ENCODE measurements at regions not wholly inside any gene's neighbourhood (a gene's known extent, or its start where the extent isn't known, plus 50 kb on each side); places are given as distances from the start of the nearest gene placed in this dataset.
"Not testable (repeated sequence)": the region's sequence is repeated elsewhere in the genome, so short reads cannot be mapped to it uniquely, and the experiment has no call there.

DNA sequence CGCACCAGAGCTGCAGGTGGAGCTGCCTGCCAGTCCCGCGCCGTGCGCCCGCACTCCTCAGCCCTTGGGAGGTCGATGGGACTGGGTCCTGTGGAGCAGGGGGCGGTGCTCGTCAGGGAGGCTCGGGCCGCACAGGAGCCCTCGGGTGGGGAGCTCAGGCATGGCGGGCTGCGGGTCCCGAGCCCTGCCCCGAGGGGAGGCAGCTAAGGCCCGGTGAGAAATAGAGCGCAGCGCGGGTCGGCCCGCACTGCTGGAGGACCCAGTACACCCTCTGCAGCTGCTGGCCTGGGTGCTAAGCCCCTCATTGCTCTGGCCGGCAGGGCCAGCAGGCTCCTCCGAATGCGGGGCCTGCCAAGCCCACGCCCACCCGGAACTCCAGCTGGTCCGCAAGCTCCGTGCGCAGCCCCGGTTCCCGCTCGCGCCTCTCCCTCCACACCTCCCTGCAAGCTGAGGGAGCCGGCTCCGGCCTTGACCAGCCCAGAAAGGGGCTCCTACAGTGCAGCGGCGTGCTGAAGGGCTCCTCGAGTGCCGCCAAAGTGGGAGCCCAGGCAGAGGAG lies 403.7 kb upstream of the KLHL1 start:
- not testable (repeated sequence) for DNase-seq (ENCODE audit: low read depth)

DNA sequence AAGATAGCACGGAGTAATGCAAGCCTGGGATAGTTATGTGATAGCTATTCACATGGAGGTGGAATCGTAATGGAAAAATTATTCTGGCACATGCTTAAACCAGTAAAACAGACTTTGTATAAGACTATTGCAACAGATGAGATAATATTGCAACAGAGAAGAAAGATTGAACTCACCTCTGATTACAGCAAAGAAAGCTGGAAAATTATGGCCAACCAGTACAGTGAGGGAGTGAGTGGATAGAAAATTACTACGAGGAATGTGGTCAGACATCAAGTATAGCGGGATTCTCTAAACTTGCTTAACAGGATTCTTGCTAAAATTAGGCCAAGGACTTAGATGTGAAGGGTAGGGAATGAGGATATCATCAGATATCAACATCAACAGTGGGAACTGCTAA lies 397.6 kb upstream of the KLHL1 start:
- DNase-seq (ENCODE audit: low read depth): no peak

DNA sequence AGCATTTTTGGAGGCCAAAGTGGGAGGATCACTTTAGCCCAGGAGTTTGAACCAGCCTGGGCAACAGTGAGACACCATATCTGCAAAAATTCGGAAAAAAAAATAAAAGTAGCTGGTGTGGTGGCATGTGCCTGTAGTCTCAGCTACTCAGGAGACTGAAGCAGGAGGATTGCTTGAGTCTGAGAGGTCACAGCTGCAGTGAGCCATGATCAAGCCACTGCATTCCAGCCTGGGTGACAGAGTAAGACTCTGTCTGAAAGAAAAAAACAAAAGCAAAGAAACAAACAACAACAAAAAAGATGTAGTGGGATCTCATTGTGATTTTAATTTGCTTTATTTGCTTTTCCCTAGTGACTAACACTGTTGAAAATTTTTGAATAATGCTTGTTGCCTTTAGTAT lies 394.7 kb upstream of the KLHL1 start:
- no peak for DNase-seq (ENCODE audit: low read depth)

DNA sequence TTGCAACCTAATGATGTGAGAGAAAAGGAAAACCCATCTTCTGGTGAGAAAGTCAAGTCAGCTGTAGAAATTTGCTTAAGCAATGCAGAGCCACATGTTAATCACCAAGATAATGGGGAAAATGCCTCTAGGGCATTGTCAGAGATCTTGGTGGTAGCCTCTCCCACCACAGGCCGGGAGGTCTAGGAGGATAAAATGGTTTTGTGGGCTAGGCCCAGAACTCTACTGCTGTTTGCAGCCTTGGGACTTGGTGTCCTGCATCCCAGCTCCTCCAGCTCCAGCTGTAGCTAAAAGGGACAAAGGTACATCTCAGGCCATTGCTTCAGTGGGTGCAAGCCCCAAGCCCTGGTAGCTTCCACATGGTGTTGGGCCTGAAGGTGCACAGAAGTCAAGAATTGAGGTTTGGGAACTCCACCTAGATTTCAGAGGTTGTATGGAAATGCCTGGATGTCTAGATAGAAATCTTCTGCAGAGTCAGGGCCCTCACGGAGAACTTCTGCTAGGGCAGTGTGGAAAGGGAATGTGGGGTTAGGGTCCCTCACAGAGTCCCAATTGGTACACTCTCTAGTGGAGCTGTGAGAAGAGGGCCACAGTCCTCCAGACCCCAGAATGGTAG lies 382.2 kb upstream of the KLHL1 start:
- DNase-seq (ENCODE audit: low read depth): no peak

DNA sequence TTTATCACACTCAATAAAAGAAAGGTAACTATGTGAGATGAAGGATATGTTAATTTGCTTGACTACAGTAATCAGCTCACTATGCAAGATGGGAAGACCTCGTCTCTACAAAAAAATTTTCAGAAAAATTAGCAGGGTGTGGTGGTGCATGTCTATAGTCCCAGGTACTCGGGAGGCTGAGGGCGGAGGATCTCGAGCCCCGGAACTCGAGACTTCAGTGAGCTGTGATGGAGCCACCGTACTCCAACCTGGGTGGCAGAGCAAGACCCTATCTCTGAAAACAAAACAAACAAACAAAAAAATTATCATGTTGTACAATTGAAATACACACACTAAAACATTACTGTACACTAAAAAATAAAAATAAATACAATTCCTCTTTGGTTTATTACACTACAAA lies 376.7 kb upstream of the KLHL1 start:
- DNase-seq (ENCODE audit: low read depth): no peak

DNA sequence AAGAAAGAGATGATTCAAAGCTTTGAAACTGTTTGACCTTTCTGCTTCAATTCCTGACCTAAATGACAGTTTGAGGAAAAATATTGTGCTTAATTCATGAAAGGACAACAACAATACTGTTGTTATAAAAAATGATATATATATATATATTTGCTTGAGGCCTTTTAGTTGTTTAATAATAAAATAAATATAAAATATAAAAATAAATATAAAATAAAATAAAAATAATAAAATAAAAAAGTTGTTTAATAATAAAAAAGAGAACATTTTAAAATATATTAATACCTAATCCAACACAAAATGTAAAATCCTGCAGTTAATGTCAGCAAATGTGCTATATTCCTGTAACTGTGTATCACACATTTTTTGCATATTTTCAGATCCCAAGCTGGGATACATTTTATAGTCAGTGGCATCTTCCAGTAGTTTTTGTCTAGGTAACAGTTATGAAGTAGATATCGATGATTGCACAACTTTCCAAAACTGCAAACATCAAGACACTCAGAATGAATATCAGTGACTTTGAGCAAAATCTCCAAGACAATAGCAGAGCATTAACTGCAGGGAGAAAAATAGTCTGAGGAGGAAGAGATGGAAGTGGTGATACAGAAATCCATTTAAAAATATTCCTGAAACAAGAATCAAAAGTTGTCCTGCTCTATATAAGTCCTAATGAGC lies 375.5 kb upstream of the KLHL1 start:
- DNase-seq (ENCODE audit: low read depth): no peak

DNA sequence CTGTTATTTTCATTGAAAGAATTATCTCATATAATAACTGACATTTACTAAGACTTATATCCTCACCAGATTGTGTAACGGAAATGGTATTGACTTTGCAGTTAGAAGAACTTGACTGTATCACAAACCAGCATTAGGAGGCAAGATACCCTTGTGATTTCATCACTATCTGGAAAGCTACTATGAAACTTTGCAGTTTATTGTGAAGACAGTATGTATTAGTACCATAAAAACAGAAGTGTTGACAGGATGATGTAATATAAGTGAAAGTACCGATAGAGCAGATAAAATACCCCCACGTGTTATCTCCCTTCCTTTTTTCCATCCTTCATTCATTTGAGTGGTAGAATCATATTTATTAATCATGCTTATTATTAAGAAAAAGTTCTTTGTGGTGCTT lies 365.7 kb upstream of the KLHL1 start:
- no peak for DNase-seq (ENCODE audit: low read depth)

DNA sequence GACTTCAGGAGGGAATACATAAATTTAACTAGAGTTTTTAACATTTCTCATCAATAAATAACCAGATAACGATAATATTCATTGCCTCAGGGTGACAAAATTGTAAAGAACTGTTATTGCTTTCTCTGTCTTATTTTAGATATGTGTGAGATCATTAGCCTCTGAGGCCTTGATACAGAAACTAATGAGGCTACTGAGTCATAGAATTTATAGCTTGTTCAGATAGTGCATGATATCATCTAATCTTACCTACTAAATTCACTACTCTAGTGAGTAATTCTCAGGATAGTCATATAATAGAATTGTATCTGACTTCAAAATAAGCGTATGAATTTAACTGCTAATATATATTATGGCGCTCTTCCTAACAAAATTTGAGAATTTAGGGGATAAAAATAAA lies 360.8 kb upstream of the KLHL1 start:
- DNase-seq (ENCODE audit: low read depth): no peak

DNA sequence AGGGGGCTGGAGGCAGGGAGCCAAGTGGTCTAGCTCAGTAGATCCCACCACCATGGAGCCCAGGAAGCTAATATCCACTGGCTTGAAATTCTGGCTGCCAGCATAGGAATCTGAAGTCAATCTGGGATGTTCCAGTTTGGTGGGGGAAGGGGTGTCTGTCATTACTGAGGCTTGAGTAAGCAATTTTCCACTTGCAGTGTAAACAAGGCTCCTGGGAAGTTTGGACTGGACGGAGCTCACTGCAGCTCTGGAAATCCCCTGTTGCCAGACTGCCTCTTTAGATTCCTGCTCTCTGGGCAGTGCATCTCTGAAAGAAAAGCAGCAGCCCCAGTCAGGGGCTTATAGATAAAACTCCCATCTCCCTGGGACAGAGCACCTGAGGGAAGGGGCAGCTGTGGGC lies 349.2 kb upstream of the KLHL1 start:
- DNase-seq (ENCODE audit: low read depth): no peak

DNA sequence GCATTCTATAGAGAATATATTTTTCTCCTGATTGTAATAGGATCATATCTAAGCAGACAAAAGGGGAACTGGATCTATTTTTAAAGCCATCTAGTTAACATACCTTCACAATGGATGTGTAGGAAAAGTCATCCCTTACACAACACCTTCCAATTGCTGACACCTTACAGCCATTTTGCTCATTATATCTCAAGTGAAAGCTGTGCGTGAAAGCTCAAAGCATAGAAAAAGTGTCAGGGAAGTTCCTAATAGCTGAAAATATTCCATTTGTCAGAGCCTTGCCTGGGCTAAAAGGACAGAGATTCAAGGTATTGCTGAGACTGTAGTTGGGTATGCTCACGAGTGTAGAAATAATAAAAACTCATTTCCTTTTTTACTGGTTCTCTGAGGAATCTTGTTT lies 340.6 kb upstream of the KLHL1 start:
- DNase-seq (ENCODE audit: low read depth): no peak

DNA sequence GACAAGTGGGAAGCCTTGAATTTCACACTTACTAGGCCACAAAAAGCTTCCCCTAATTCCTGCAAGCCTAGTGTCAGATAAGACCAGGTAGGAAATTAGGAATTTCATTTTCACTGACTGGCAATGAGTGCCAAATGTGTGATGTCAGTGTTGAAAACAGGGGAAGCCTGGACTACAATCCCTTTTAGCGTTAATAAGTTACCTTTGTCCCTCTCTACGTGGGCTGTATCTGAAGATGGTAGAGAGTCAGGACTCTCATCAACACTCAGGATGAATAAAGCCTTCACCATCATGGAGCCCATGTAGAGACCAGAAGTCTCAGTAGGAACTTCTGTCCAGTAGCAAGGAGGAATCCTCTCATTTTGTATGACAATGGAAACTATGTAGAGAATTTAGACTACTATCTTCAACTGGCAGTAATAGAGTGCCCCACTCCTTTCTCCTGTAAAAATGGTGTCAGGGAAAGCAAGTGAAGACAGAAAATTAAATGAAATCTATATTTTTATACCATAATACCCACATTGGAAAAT lies 324.1 kb upstream of the KLHL1 start:
- no peak for DNase-seq (ENCODE audit: low read depth)

DNA sequence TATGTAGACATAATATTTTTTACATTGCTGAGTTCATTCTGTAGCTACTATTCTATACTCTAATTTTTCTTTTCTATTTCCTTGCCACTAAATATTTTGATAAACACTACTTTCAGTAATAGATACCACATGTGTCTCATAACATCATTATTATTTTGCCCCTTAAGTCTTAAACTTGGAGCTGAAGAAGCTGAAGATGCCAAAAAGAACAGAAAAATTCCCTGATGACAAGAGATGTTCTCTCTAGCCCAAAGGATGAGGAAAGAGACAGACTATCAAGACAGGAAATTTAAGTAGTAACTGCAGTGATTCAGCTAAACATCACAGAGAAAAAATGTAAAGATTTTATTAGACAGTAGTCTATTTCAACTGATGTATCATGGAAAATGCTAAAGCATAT lies 322.0 kb upstream of the KLHL1 start:
- DNase-seq (ENCODE audit: low read depth): no peak

DNA sequence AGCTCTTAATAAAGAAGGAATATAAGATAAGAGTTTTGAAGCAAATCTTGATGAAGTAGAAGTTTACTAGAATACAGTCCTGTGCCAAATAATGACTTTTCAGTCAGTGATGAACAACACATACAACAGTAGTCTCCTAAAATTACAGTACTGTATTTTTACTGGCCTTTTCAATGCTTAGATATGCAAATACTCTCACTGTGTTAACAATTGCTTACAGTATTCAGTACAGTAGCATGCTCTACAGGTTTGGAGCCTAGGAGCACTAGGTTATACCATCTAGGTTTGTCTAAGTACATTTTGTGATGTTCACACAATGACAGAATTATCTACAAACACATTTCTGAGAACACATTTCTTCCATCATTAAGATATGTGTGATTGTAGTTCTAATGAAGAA lies 316.7 kb upstream of the KLHL1 start:
- no peak for DNase-seq (ENCODE audit: low read depth)

DNA sequence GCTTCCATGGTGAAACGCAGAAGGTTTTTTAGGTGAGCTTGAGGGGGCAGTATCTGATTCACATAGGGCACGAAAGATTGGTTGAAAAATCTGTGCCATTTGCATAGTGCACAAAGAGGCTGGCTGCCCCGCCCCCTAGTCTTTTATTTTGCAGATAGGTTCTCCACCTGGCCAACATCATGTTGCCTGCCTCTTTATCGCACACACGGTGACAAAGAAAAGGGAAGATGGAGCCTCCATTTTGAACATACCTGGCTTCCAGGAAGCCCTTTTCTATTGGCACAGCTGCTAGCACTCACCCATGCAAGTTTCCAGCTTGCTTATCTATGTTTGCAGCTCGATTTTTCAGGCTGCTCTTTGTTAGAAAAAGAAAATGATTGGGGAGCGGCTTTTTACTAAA lies 316.2 kb upstream of the KLHL1 start:
- no peak for DNase-seq (ENCODE audit: low read depth)

DNA sequence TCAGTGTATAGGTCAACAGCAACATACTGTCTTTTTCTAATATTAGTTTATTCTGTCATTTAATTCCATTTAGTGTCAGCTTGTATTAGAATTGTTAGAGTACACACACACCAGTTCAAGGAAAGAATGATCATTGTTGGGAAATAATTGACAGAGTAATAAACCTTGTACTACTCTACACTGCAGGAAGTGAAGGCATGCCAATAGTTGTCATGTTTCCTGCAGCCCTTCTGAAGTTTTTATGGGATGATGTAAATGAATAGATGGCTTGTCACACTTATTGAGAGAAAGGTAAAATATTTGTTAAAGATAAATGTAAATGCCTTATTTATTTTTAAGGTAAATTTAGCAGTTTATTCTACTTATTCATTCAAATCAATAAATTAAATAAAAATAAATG lies 306.9 kb upstream of the KLHL1 start:
- DNase-seq (ENCODE audit: low read depth): no peak

DNA sequence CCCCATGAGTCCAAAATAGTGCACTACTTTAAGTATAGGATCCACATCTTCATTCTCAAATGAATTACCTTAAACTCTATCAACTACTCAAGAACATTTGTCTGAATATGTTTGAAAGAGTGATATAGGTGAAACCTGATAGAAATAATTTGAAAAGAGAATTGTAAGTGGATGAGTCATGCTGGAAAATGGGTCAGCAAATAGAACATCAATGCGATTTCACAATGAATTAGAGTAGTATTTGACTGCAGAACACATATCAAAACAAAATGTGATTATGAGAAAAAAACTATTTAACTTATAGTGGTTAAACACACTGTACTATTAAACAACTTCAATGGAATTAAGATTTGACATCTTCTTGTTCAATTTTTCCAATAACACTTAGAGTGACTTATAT lies 300.6 kb upstream of the KLHL1 start:
- DNase-seq (ENCODE audit: low read depth): no peak

DNA sequence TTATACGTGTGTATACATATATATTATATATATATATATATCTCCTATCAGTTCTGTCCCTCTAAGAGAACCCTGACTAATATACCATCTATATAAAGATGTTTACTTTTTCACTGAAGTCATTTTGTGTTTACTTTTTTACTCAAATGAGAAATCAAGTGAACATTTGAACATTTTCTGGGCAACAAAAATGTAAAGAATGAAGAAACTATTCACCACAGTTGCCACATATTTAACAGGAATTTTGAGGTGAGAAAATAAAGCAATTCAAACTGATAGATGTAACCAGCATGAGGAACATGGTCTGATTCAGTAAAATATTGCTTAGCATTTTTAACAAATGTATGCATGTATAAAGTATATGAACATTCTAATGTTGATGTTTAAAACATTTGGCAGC lies 299.2 kb upstream of the KLHL1 start:
- DNase-seq (ENCODE audit: low read depth): no peak

DNA sequence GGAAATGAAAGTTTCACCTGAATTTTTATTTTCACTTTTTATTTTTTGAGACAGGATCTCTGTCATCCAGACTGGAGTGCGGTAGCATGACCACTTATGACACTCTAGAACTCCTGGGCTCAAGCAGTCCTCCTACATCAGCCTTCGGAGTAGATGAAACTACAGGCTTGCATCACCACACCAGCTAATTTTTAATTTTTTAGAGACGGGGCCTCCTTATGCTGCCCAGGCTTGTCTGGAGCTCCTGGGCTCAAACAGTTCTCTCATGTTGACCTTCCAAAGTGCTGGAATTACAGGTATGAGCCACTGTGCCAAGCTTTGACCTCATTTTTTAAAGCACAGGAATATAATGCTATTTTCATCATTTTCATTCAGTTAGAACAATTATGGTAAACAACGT lies 297.0 kb upstream of the KLHL1 start:
- no peak for DNase-seq (ENCODE audit: low read depth)

DNA sequence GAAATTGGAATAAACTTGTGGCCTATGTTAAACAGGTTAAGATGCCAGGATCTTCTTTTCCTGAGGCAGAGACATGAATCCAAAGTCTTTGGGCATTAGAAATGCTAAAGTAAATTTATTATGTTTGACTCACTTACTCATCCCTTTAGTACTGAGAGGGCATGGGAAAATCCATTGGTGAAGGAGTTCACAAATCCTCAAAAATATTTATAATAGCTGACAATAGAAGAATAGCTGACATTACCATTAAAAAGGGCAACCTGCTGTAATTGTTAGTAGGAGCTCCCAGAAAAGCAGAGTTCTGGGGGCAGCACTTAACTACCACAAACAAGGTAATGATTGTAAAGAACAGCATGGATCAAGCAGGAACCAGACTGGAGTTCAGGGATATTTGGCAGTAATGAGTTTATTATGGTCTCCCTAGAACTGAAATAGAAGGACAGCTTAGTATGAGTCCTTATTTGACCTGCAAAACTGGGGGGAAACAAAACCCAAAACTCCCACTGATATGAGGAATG lies 285.8 kb upstream of the KLHL1 start:
- DNase-seq (ENCODE audit: low read depth): no peak

DNA sequence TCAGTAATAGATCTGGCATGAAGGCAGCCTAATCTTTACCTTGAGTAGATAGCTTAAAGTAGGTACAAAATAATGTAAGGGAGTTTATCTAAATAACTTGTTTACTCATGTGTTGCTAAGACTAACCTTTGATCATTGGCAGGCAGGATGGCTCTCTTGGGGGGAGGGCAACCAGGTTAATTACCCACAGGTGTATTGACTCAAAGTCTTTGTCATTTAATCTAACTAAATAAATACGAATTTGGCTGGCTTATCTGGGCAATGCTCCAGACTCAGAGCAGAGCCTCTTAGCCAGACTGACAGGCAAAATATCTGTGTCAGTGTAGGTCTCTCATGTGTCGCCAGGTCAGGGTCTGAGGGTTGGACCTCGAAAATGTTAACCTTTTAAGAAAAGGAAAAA lies 283.4 kb upstream of the KLHL1 start:
- DNase-seq (ENCODE audit: low read depth): no peak

DNA sequence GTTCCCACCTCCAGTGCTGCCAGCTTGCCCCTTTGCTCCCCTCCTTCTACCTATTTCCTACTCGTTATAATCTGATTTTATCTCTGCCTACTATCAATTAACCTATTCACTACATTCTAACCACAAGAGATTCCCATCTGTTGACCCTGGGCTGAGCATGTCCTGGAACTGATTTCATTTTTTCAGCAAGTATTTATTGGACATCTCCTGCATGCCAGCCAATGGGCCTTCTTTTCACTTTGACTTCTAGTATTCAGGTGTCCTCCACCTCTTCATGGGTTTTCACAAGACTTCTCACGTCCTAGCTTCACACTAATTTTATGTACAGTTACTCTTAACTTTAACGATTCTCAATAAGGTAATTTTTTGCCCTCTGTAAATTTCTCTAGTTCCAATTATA lies 282.7 kb upstream of the KLHL1 start:
- DNase-seq (ENCODE audit: low read depth): no peak

DNA sequence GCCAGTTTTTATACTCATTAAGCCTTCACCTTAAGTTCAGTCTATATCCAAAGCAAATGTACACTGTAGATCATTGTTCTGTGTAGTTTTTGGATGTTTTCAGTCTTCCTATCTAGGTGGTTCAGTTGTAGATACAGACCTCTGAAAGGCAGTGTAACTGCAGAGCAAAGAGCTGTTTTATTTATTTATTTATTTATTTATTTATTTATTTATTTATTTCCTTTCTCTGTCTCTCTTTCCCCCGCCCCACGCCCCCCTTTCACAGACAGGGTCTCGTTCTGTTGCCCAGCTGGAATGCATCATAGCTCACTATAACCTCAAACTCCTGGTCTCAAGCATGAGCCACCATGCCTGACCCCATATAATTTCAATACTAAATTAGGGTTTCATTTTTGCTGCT lies 281.8 kb upstream of the KLHL1 start:
- DNase-seq (ENCODE audit: low read depth): no peak

DNA sequence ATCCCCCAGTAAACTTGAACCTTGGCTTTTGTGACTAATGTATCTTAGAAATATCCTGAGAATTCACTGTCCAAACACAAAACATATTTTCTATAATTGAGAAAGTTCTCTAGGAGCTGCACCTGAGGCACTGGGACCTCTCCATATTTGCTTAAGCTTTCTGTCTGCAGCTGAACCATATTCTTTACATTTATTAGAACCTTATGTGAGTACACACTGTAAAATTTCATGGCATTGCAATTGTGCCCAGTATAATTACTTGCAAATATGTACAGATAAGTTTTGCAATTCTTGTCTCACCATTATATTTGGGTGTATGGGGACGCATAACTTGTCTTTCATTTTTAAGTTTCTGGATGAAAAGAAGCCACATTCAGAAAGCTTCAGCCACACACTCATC lies 280.7 kb upstream of the KLHL1 start:
- no peak for DNase-seq (ENCODE audit: low read depth)

DNA sequence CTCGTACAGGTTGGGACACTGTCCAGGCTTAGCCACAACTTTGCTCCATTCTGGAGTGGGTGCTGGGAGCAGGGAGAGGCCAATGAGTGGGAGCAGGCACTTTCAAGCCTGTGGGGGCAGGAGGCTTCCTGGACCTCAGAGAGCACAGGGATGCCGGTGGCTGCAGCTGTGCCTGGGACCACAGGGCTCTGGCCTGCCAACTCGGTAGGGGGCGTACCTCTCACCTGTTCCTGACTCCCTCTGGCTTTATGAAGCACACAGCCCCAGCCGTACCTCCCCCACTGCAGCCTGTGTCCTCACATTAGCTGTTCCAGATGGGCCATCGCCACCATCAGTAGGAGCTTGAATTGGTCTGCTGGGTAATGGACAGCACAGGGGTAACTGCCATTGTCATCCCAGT lies 278.7 kb upstream of the KLHL1 start:
- DNase-seq (ENCODE audit: low read depth): no peak

Measured in activated T-cell treated with anti-CD3 and anti-CD28 coated beads for 24 hours (primary cell).